Right lobe of liver (tissue), 4 donors: ENCODE measurements at regions not wholly inside any gene's neighbourhood (a gene's known extent, or its start where the extent isn't known, plus 50 kb on each side); places are given as distances from the start of the nearest gene placed in this dataset.

Experiments
- POLR2A ChIP-seq: fragments of 450-650 bp; IDR thresholded peaks from one replicate; pipeline ENCODE4 v1.6.1; 2017; ENCODE audit warnings: antibody characterized with exemption, mild to moderate bottlenecking
- TF ChIP-seq, protein P1 (sequence below), 4 donors: fragments of 200-600 bp in 3 of 4; fragments of 450-650 bp in 1 of 4; IDR thresholded peaks; one replicate each; pipeline versions ENCODE4 v1.5.1 to v1.8.0; 2016 to 2022; ENCODE audit warnings: antibody characterized with exemption in 4 of 4, mild to moderate bottlenecking in 2 of 4
- donor health status: DM: no; HTN: no; CAD: no.
- donor health status: DM: no; HTN: no; CAD: no.
- donor health status: DM: no; HTN: yes; CAD: no.

DNA sequence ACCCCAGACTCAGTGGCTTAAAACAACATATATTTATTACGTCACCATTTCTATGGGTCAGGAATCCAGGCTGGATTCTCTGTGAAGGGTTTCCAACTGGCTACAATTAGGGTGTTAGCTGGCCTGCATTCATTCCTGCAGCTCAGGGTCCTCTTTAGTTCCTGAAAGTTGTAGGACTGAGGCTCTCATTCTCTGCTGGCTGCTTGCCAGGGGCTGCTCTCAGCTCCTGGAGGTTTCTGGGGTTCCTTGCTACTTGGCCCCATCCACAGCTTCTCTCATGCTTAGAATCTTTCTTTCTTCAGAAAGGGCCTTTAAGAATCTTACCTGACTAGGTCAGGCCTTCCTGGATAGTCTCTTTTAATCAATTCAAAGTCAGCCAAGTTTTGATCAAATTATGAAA, 424.6 kb downstream of the GADD45G start:
- TF ChIP-seq, protein P1, sequence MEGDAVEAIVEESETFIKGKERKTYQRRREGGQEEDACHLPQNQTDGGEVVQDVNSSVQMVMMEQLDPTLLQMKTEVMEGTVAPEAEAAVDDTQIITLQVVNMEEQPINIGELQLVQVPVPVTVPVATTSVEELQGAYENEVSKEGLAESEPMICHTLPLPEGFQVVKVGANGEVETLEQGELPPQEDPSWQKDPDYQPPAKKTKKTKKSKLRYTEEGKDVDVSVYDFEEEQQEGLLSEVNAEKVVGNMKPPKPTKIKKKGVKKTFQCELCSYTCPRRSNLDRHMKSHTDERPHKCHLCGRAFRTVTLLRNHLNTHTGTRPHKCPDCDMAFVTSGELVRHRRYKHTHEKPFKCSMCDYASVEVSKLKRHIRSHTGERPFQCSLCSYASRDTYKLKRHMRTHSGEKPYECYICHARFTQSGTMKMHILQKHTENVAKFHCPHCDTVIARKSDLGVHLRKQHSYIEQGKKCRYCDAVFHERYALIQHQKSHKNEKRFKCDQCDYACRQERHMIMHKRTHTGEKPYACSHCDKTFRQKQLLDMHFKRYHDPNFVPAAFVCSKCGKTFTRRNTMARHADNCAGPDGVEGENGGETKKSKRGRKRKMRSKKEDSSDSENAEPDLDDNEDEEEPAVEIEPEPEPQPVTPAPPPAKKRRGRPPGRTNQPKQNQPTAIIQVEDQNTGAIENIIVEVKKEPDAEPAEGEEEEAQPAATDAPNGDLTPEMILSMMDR (IDR thresholded peaks at IDR 0.05): no peak
- TF ChIP-seq POLR2A: no peak
